ENCODE measurements at regions not wholly inside any gene's neighbourhood (a gene's known extent, or its start where the extent isn't known, plus 50 kb on each side); places are given as distances from the start of the nearest gene placed in this dataset.
A peak's percentile ranks its signal among the peaks of the same experiment; 100 is the strongest.

GRCh38 chr17:74045608-74046280 lies 157.7 kb upstream of the RPL38 start:
- WGBS (ENCODE audit: extremely low coverage, insufficient coverage, low lambda C conversion rate) = no CpG with 5 or more reads among the region's 16 CpGs
- no peak overlapping the region for H2BK15ac ChIP-seq (replicated peaks; ENCODE audit: low read depth)
- no peaks in the 10 kb centered on the region for H3K27me3 ChIP-seq (ENCODE audit: insufficient read depth, low read length, poor library complexity)
- H3K9ac ChIP-seq (ENCODE audit: low read length) = no peak overlapping the region
- H3K79me2 ChIP-seq (ENCODE audit: control insufficient read depth, insufficient read depth, low read length) = no peaks in the 10 kb centered on the region
- peak; percentile 77 for DNase-seq
- H2BK120ac ChIP-seq (ENCODE audit: low read depth, low read length) = no peak overlapping the region
- no peaks in the 10 kb centered on the region for H3K36me3 ChIP-seq (ENCODE audit: control insufficient read depth, insufficient read depth, low read length)
- H3K79me1 ChIP-seq (ENCODE audit: low read length) = no peaks in the 10 kb centered on the region
- H3K27ac ChIP-seq (ENCODE audit: low read depth, low read length) = no peak overlapping the region
- no peaks in the 10 kb centered on the region for H3K4me1 ChIP-seq (ENCODE audit: control insufficient read depth, low read depth, low read length)
- no peak overlapping the region for H4K8ac ChIP-seq (ENCODE audit: low read depth, low read length)
- no peak overlapping the region for H3K56ac ChIP-seq (ENCODE audit: low read length)
- no peak overlapping the region for H2AK5ac ChIP-seq (ENCODE audit: low read length)
- H3K4me3 ChIP-seq (ENCODE audit: low read length) = no peak overlapping the region
- H4K5ac ChIP-seq (ENCODE audit: low read length) = no peak overlapping the region
- no peak overlapping the region for H3K18ac ChIP-seq (ENCODE audit: low read length)
- H2BK5ac ChIP-seq (ENCODE audit: low read length) = no peak overlapping the region
- H3K23ac ChIP-seq (ENCODE audit: low read length) = no peak overlapping the region
- no peak overlapping the region for H3K4ac ChIP-seq (ENCODE audit: low read depth, low read length)
- H3K4me2 ChIP-seq (ENCODE audit: low read length) = no peak overlapping the region

GRCh38 chr17:74049167-74049966 lies 154.1 kb upstream of the RPL38 start:
- H3K23ac ChIP-seq (ENCODE audit: low read length) = no peak overlapping the region
- no peak overlapping the region for H3K4me2 ChIP-seq (ENCODE audit: low read length)
- H3K4me1 ChIP-seq (ENCODE audit: control insufficient read depth, low read depth, low read length) = no peaks in the 10 kb centered on the region
- no peak overlapping the region for H4K8ac ChIP-seq (ENCODE audit: low read depth, low read length)
- no CpG with 5 or more reads among the region's 15 CpGs for WGBS (ENCODE audit: extremely low coverage, insufficient coverage, low lambda C conversion rate)
- no peak overlapping the region for H3K56ac ChIP-seq (ENCODE audit: low read length)
- no peak overlapping the region for H3K27ac ChIP-seq (ENCODE audit: low read depth, low read length)
- H2BK15ac ChIP-seq (replicated peaks; ENCODE audit: low read depth) = no peak overlapping the region
- H4K5ac ChIP-seq (ENCODE audit: low read length) = no peak overlapping the region
- no peaks in the 10 kb centered on the region for H3K27me3 ChIP-seq (ENCODE audit: insufficient read depth, low read length, poor library complexity)
- H3K4ac ChIP-seq (ENCODE audit: low read depth, low read length) = no peak overlapping the region
- H3K18ac ChIP-seq (ENCODE audit: low read length) = no peak overlapping the region
- no peak overlapping the region for H3K4me3 ChIP-seq (ENCODE audit: low read length)
- H2BK120ac ChIP-seq (ENCODE audit: low read depth, low read length) = no peak overlapping the region
- H3K36me3 ChIP-seq (ENCODE audit: control insufficient read depth, insufficient read depth, low read length) = no peaks in the 10 kb centered on the region
- no peak overlapping the region for H2BK5ac ChIP-seq (ENCODE audit: low read length)
- H3K79me2 ChIP-seq (ENCODE audit: control insufficient read depth, insufficient read depth, low read length) = no peaks in the 10 kb centered on the region
- DNase-seq = no peak
- no peak overlapping the region for H3K9ac ChIP-seq (ENCODE audit: low read length)
- no peak overlapping the region for H2AK5ac ChIP-seq (ENCODE audit: low read length)
- no peaks in the 10 kb centered on the region for H3K79me1 ChIP-seq (ENCODE audit: low read length)

DNA sequence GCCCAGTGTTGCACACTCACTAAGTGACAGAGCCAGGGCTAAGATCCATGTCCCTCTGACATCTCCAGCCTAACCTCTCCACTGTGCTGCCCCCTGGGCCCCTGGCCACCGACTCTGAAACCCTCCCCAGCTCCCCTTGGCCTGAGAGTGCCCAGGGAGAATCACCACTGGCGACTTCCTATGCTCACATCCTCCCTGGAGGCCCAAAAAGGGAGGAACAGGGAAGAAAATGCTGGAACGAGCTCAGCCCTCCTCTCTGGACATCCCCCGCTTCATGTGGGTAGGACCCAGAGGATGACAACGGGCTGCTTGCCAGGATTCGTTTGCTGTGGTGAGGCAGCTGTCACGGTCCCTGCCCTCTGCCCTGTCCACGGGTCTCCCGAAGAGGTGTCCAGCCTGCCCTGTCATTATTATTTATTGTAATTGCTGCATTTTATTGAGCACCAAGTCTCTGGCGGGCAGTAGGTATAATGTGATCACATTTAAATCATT lies 153.5 kb upstream of the RPL38 start:
- no peaks in the 10 kb centered on the region for H3K79me2 ChIP-seq (ENCODE audit: control insufficient read depth, insufficient read depth, low read length)
- H3K4me2 ChIP-seq (ENCODE audit: low read length) = no peak overlapping the region
- H3K4me1 ChIP-seq (ENCODE audit: control insufficient read depth, low read depth, low read length) = no peaks in the 10 kb centered on the region
- no peak overlapping the region for H2BK15ac ChIP-seq (replicated peaks; ENCODE audit: low read depth)
- no peak for DNase-seq
- H2AK5ac ChIP-seq (ENCODE audit: low read length) = no peak overlapping the region
- no peaks in the 10 kb centered on the region for H3K79me1 ChIP-seq (ENCODE audit: low read length)
- H3K4me3 ChIP-seq (ENCODE audit: low read length) = no peak overlapping the region
- H4K8ac ChIP-seq (ENCODE audit: low read depth, low read length) = no peak overlapping the region
- H3K23ac ChIP-seq (ENCODE audit: low read length) = no peak overlapping the region
- no peak overlapping the region for H2BK5ac ChIP-seq (ENCODE audit: low read length)
- no CpG with 5 or more reads among the region's 10 CpGs for WGBS (ENCODE audit: extremely low coverage, insufficient coverage, low lambda C conversion rate)
- no peaks in the 10 kb centered on the region for H3K36me3 ChIP-seq (ENCODE audit: control insufficient read depth, insufficient read depth, low read length)
- H3K18ac ChIP-seq (ENCODE audit: low read length) = no peak overlapping the region
- no peak overlapping the region for H3K27ac ChIP-seq (ENCODE audit: low read depth, low read length)
- no peak overlapping the region for H3K4ac ChIP-seq (ENCODE audit: low read depth, low read length)
- H3K9ac ChIP-seq (ENCODE audit: low read length) = no peak overlapping the region
- H4K5ac ChIP-seq (ENCODE audit: low read length) = no peak overlapping the region
- H3K27me3 ChIP-seq (ENCODE audit: insufficient read depth, low read length, poor library complexity) = no peaks in the 10 kb centered on the region
- no peak overlapping the region for H3K56ac ChIP-seq (ENCODE audit: low read length)
- no peak overlapping the region for H2BK120ac ChIP-seq (ENCODE audit: low read depth, low read length)

GRCh38 chr17:74051348-74051747 lies 152.1 kb upstream of the RPL38 start:
- Histone ChIP-seq H2BK15ac (replicated peaks; ENCODE audit: low read depth) (no peak overlapping the region), H4K8ac (ENCODE audit: low read depth, low read length) (no peak overlapping the region), H2BK120ac (ENCODE audit: low read depth, low read length) (no peak overlapping the region), H3K4ac (ENCODE audit: low read depth, low read length) (no peak overlapping the region), H2AK5ac (ENCODE audit: low read length) (no peak overlapping the region), H3K27ac (ENCODE audit: low read depth, low read length) (no peak overlapping the region), H3K56ac (ENCODE audit: low read length) (no peak overlapping the region), H3K27me3 (ENCODE audit: insufficient read depth, low read length, poor library complexity) (no peaks in the 10 kb centered on the region), H3K4me1 (ENCODE audit: control insufficient read depth, low read depth, low read length) (no peaks in the 10 kb centered on the region), H3K4me2 (ENCODE audit: low read length) (no peak overlapping the region), H3K23ac (ENCODE audit: low read length) (no peak overlapping the region), H4K5ac (ENCODE audit: low read length) (no peak overlapping the region), H3K18ac (ENCODE audit: low read length) (no peak overlapping the region), H3K79me1 (ENCODE audit: low read length) (no peaks in the 10 kb centered on the region), H3K4me3 (ENCODE audit: low read length) (no peak overlapping the region), H2BK5ac (ENCODE audit: low read length) (no peak overlapping the region), H3K79me2 (ENCODE audit: control insufficient read depth, insufficient read depth, low read length) (no peaks in the 10 kb centered on the region), H3K9ac (ENCODE audit: low read length) (no peak overlapping the region), H3K36me3 (ENCODE audit: control insufficient read depth, insufficient read depth, low read length) (no peaks in the 10 kb centered on the region)
- DNase-seq = no peak
- WGBS (ENCODE audit: extremely low coverage, insufficient coverage, low lambda C conversion rate) = no CpG with 5 or more reads among the region's 8 CpGs

DNA sequence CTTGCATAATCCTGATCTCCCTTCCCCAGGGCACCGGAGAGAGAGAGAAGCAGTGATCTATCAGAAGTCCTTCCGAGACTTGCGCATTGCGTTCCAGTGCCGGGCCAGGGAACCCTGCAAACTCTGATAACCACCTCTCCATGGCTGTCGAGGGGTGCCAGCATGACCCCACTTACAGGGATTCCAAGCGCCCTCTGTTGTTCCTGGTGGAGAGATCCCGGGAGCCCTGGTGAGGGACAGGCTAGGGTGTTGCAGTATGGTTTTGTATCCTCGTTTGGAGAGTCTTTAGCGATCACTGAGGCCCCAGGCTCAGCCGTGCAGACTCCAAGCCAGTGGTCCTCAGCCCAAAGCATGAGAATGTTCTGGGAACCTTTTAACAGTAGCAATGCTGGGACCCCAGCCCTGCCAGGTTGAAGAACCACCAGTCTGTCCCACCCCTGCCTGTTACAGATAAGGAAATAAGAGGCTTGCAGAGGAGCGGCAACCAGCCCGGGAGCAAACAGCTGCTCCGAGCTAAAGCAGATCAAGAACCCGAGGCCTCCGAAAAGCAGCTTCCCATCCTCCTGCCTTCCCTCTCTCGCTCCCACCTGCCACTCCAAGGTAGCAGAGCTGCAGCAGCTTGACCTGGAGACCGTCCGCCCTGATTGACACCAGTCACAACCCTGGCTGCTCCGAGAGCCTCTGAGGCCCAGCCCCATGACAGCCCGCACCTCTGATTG lies 150.3 kb upstream of the RPL38 start:
- Histone ChIP-seq H3K23ac (ENCODE audit: low read length) (no peak overlapping the region), H3K4me2 (ENCODE audit: low read length) (no peak overlapping the region), H3K36me3 (ENCODE audit: control insufficient read depth, insufficient read depth, low read length) (no peaks in the 10 kb centered on the region), H3K4me1 (ENCODE audit: control insufficient read depth, low read depth, low read length) (no peaks in the 10 kb centered on the region), H3K79me1 (ENCODE audit: low read length) (no peaks in the 10 kb centered on the region), H3K4me3 (ENCODE audit: low read length) (no peak overlapping the region), H3K27ac (ENCODE audit: low read depth, low read length) (no peak overlapping the region), H3K4ac (ENCODE audit: low read depth, low read length) (no peak overlapping the region), H3K9ac (ENCODE audit: low read length) (no peak overlapping the region), H3K27me3 (ENCODE audit: insufficient read depth, low read length, poor library complexity) (no peaks in the 10 kb centered on the region), H2BK5ac (ENCODE audit: low read length) (no peak overlapping the region), H2BK15ac (replicated peaks; ENCODE audit: low read depth) (no peak overlapping the region), H2BK120ac (ENCODE audit: low read depth, low read length) (no peak overlapping the region), H4K5ac (ENCODE audit: low read length) (no peak overlapping the region), H3K18ac (ENCODE audit: low read length) (no peak overlapping the region), H3K79me2 (ENCODE audit: control insufficient read depth, insufficient read depth, low read length) (no peaks in the 10 kb centered on the region), H4K8ac (ENCODE audit: low read depth, low read length) (no peak overlapping the region), H2AK5ac (ENCODE audit: low read length) (no peak overlapping the region), H3K56ac (ENCODE audit: low read length) (no peak overlapping the region)
- no peak for DNase-seq
- no CpG with 5 or more reads among the region's 21 CpGs for WGBS (ENCODE audit: extremely low coverage, insufficient coverage, low lambda C conversion rate)

Measured in mesendoderm (in vitro differentiated cells).